A549 (cell line): ENCODE measurements at regions not wholly inside any gene's neighbourhood (a gene's known extent, or its start where the extent isn't known, plus 50 kb on each side); places are given as distances from the start of the nearest gene placed in this dataset.

Source experiments
- BHLHE40 ChIP-seq: IDR thresholded peaks from 2 replicates; pipeline ENCODE4 v1.6.1; 2012; ENCODE audit warnings: low read depth, low read length, inconsistent platforms
- CBX2 ChIP-seq: fragments of 200-600 bp; sonication (generic); IDR thresholded peaks from 2 replicates; pipeline ENCODE4 v1.6.1; 2016; ENCODE audit warnings: low read depth, mild to moderate bottlenecking, borderline replicate concordance
- CHD4 ChIP-seq: fragments of 200-600 bp; sonication (generic); IDR thresholded peaks from 2 replicates; pipeline ENCODE4 v1.6.1; 2016; ENCODE audit warnings: antibody characterized with exemption, mild to moderate bottlenecking, borderline replicate concordance
- CTCF ChIP-seq: fragments of >200 bp; sonication (Bioruptor Twin); formaldehyde crosslinking; IDR thresholded peaks from 3 replicates; pipeline ENCODE4 v1.5.1; 2016
- ELK1 ChIP-seq: fragments of 150-350 bp; IDR thresholded peaks from 2 replicates; pipeline ENCODE4 v1.6.1; 2014; ENCODE audit warnings: low read depth, mild to moderate bottlenecking, low read length
- EP300 ChIP-seq, 2 experiments: fragments of >200 bp; sonication (Bioruptor Twin); formaldehyde crosslinking; IDR thresholded peaks; 2 replicates in 1 of 2; 3 replicates in 1 of 2; pipeline ENCODE4 v1.6.1; 2016 to 2017
- JUN ChIP-seq, 2 experiments: fragments of >200 bp; sonication (Bioruptor Twin); formaldehyde crosslinking; IDR thresholded peaks; 2 replicates in 1 of 2; 3 replicates in 1 of 2; pipeline ENCODE4 v1.6.1; 2016 to 2017
- JUNB ChIP-seq: fragments of >200 bp; sonication (Bioruptor Twin); formaldehyde crosslinking; IDR thresholded peaks from 2 replicates; pipeline ENCODE4 v1.6.1; 2016
- PBX3 ChIP-seq: IDR thresholded peaks from 2 replicates; pipeline ENCODE4 v1.6.1; 2012
- POLR2A ChIP-seq: IDR thresholded peaks from 2 replicates; pipeline ENCODE4 v1.6.1; 2012; ENCODE audit warnings: mild to moderate bottlenecking, low read length
- POLR2AphosphoS2 ChIP-seq: conservative IDR thresholded peaks from 2 replicates; pipeline ENCODE4 v1.6.1; 2012; ENCODE audit warnings: low read length, improper control_type of control experiment, inconsistent platforms
- RFX5 ChIP-seq: fragments of 450-650 bp; IDR thresholded peaks from 2 replicates; pipeline ENCODE4 v1.7.1; 2014; ENCODE audit warnings: antibody characterized with exemption, mild to moderate bottlenecking, moderate library complexity
- SREBF2 ChIP-seq: fragments of 450-650 bp; IDR thresholded peaks from 2 replicates; pipeline ENCODE4 v1.6.1; 2014; ENCODE audit warnings: mild to moderate bottlenecking, moderate library complexity

- TF ChIP-seq SREBF2 = no peak
- TF ChIP-seq CTCF = no peak
- TF ChIP-seq EP300 (IDR thresholded peaks at IDR 0.05) = no peak
- TF ChIP-seq BHLHE40 = no peak
- no peak for TF ChIP-seq ELK1
- no peak for TF ChIP-seq JUN (IDR thresholded peaks at IDR 0.05)
- no peak for TF ChIP-seq PBX3
- TF ChIP-seq CHD4 = no peak
- no peak for TF ChIP-seq POLR2A
- TF ChIP-seq JUNB = no peak
- TF ChIP-seq RFX5 = no peak
- no peak for TF ChIP-seq CBX2
- TF ChIP-seq POLR2AphosphoS2 = no peak
These were observed 211.2 kb downstream of the SPP2 start for GRCh38 chr2:234261736-234262135.
